GM12878 (cell line): ENCODE measurements at regions not wholly inside any gene's neighbourhood (a gene's known extent, or its start where the extent isn't known, plus 50 kb on each side); places are given as distances from the start of the nearest gene placed in this dataset.

Experiments used
- ATAC-seq: fragments of 200-7000 bp; cut with Tn5 transposase; 3 replicates; pipeline ENCODE4 v1.9.1; 2020; ENCODE audit warnings: mild to moderate bottlenecking, moderate library complexity
- BruUV-seq: library from RNA; stranded (reverse); fragments of 400-500 nt; replicated peaks from 2 replicates; lab custom pipeline; 2021; lab: Mats Ljungman, UMichigan
- CTCF ChIA-PET: fragments of 300-600 bp; sonication (Branson Sonifier 250); formaldehyde crosslinking; extraction: SDS; loops from one replicate; lab custom pipeline; 2021; ENCODE audit warnings: inconsistent platforms; lab: Yijun Ruan, JAX
- POLR2A ChIA-PET: fragments of 350-600 bp; formaldehyde crosslinking; extraction: SDS; loops from one replicate; lab custom pipeline; 2021; ENCODE audit warnings: inconsistent platforms; lab: Charles Lee
- RAD21 ChIA-PET: fragments of 300-600 bp; sonication (Branson Sonifier 250); formaldehyde crosslinking; loops from one replicate; lab custom pipeline; 2023; ENCODE audit warnings: antibody characterized with exemption; ENCODE audit not compliant: unreplicated experiment; lab: Charles Lee
- SMC1A ChIA-PET: fragments of 300-600 bp; sonication (Branson Sonifier 250); formaldehyde crosslinking; loops from one replicate; lab custom pipeline; 2023; ENCODE audit not compliant: unreplicated experiment, uncharacterized antibody; lab: Charles Lee
- DNase-seq: peaks from one replicate; pipeline ENCODE4 v3.0.0-alpha.2; 2011; ENCODE audit warnings: low read depth, low spot score
- FAIRE-seq: peaks from 3 replicates; lab custom pipeline; 2011; peaks lifted over from hg19 to GRCh38; lab: Jason Lieb, UNC
- H2AFZ ChIP-seq: 2 replicates; pipeline ENCODE4 v1.6.0; 2011; ENCODE audit warnings: low read depth, low read length, control low read depth; ENCODE audit not compliant: control insufficient read depth
- H3K27ac ChIP-seq: 2 replicates; pipeline ENCODE4 v1.5.1; 2011; ENCODE audit warnings: control low read depth; ENCODE audit not compliant: control insufficient read depth, insufficient read depth
- H3K27me3 ChIP-seq, 2 experiments: replicated peaks in 1 of 2; 2 replicates each; pipeline versions ENCODE4 v1.6.0 to v1.6.1; 2011; ENCODE audit warnings: low read length in 1 of 2; ENCODE audit not compliant: control insufficient read depth in 2 of 2, insufficient read depth in 2 of 2
- H3K36me3 ChIP-seq, 2 experiments: 2 replicates each; pipeline ENCODE4 v1.5.1; 2011; ENCODE audit warnings: low read length in 1 of 2; ENCODE audit not compliant: control insufficient read depth in 2 of 2, insufficient read depth in 2 of 2
- H3K4me1 ChIP-seq: 2 replicates; pipeline ENCODE4 v1.6.1; 2011; ENCODE audit warnings: mild to moderate bottlenecking, low read length, moderate library complexity, mixed read lengths; ENCODE audit not compliant: control insufficient read depth, insufficient read depth
- H3K4me2 ChIP-seq: 2 replicates; pipeline ENCODE4 v1.6.0; 2011; ENCODE audit warnings: control low read depth; ENCODE audit not compliant: control insufficient read depth, insufficient read depth
- H3K4me3 ChIP-seq: fragments of 200-600 bp; sonication (generic); 2 replicates; pipeline ENCODE4 v1.5.1; 2016
- H3K79me2 ChIP-seq: 2 replicates; pipeline ENCODE4 v1.6.0; 2011; ENCODE audit warnings: low read length; ENCODE audit not compliant: control insufficient read depth, insufficient read depth
- H3K9ac ChIP-seq: 2 replicates; pipeline ENCODE4 v1.8.0; 2011; ENCODE audit warnings: low read length, control low read depth, mixed read lengths; ENCODE audit not compliant: control insufficient read depth, insufficient read depth
- H3K9me3 ChIP-seq: replicated peaks from 3 replicates; pipeline ENCODE4 v1.5.1; 2011; ENCODE audit warnings: mild to moderate bottlenecking, low read length; ENCODE audit not compliant: control insufficient read depth, insufficient read depth
- H4K20me1 ChIP-seq: 2 replicates; pipeline ENCODE4 v1.6.0; 2011; ENCODE audit not compliant: control insufficient read depth, insufficient read depth
- E4F1 ChIP-seq: fragments of 450-650 bp; IDR thresholded peaks from 2 replicates; pipeline ENCODE4 v1.6.1; 2018; ENCODE audit warnings: borderline replicate concordance, mild to moderate bottlenecking; ENCODE audit not compliant: partially characterized antibody
- MYC ChIP-seq: IDR thresholded peaks from 2 replicates; pipeline ENCODE4 v1.6.1; 2011; ENCODE audit warnings: mild to moderate bottlenecking, low read length, moderate library complexity, inconsistent platforms; ENCODE audit not compliant: insufficient read depth, insufficient replicate concordance, insufficient read length, severe bottlenecking
- NR2C1 ChIP-seq: fragments of 450-650 bp; IDR thresholded peaks from 2 replicates; pipeline ENCODE4 v1.6.1; 2017; ENCODE audit warnings: antibody characterized with exemption, mild to moderate bottlenecking, moderate library complexity
- RUNX3 ChIP-seq: IDR thresholded peaks from 2 replicates; pipeline ENCODE4 v1.6.1; 2012; ENCODE audit warnings: low read length, inconsistent platforms
- ZNF592 ChIP-seq: fragments of 450-650 bp; IDR thresholded peaks from 2 replicates; pipeline ENCODE4 v1.6.1; 2017; ENCODE audit warnings: mild to moderate bottlenecking, moderate library complexity
- WGBS: methylation state at CpG from one replicate; pipeline ENCODE4 v1.1.6; 2016; ENCODE audit warnings: low lambda C conversion rate; ENCODE audit not compliant: insufficient replicate concordance, insufficient coverage; ENCODE audit errors: missing lambda C conversion rate; 5-methylcytosine and 5-hydroxymethylcytosine counted together
- in situ Hi-C: fragments of 300-500 bp; cut with MboI; formaldehyde crosslinking; loops from 9 replicates; pipeline ENCODE4 v1.14.3; 2018; ENCODE audit warnings: mixed read lengths
- intact Hi-C: fragments of 100-400 bp; cut with micrococcal nuclease; formaldehyde crosslinking; loops from one replicate; pipeline ENCODE4 v1.14.2; 2022; ENCODE audit not compliant: unreplicated experiment

DNA sequence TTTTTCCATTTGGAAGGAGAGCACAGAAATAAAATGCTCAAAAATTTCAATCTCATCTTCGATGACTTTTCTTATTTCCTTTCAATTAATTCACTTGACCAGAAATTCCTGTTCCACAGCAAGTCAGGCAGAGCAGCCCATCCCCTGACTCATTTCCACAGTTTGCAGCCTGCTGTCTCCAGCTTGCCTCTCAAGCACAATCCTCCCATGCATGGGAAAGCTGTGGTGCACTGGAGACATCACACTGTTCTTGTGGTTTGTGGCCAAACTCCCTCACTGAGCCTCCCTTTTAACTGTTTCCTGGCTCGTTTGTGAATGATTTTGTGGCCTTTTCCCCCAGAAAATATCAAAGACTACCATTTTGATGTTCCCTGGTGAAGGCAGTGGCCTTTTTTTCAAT, 114.0 kb upstream of the ENPEP start:
- Histone ChIP-seq H2AFZ (no peak overlapping the region), H4K20me1 (no peaks in the 10 kb centered on the region), H3K79me2 (no peaks in the 10 kb centered on the region)
- ATAC-seq (no peak), FAIRE-seq (no peak), DNase-seq (no peak)
- intact Hi-C loops, result no loop called here
- POLR2A ChIA-PET, result no interaction called here
- WGBS, result 0% methylated on average over 2 of the region's 2 CpGs
- TF ChIP-seq ZNF592 (no peak), RUNX3 (peak; percentile 64), MYC (no peak), E4F1 (no peak), NR2C1 (no peak)
- TF ChIP-seq, all 136 proteins: peak for 1
- H3K9me3 ChIP-seq, result no peaks in the 10 kb centered on the region
- in situ Hi-C loops, result no loop called here
- peaks cover 0 to 3% of the 10 kb centered on the region in 2 experiments; a peak in 2 of 4 replicates for H3K27me3 ChIP-seq
- BruUV-seq, result no TSS peak
- H3K36me3 ChIP-seq, result no peaks in the 10 kb centered on the region
- no peak overlapping the region for H3K9ac ChIP-seq
- ChIA-PET CTCF (no interaction called here), SMC1A (no interaction called here), RAD21 (no interaction called here)
- no peaks in the 10 kb centered on the region for H3K4me1 ChIP-seq
- H3K4me3 ChIP-seq, result no peak overlapping the region
- no peak overlapping the region for H3K27ac ChIP-seq
- no peak overlapping the region for H3K4me2 ChIP-seq
